Endothelial cell of umbilical vein (primary cell): ENCODE measurements at regions not wholly inside any gene's neighbourhood (a gene's known extent, or its start where the extent isn't known, plus 50 kb on each side); places are given as distances from the start of the nearest gene placed in this dataset.

Experiments used
- CTCF ChIP-seq, 2 donors: IDR thresholded peaks; 1 replicate in 1 of 2; 2 replicates in 1 of 2; pipeline ENCODE4 v1.5.1; 2011; ENCODE audit warnings: low read length in 2 of 2, mild to moderate bottlenecking in 2 of 2, moderate library complexity in 2 of 2, control low read depth in 1 of 2, inconsistent platforms in 1 of 2, low read depth in 1 of 2; ENCODE audit not compliant: insufficient read depth in 1 of 2; ENCODE audit errors: extremely low read depth in 1 of 2
- POLR2A ChIP-seq: IDR thresholded peaks from 2 replicates; pipeline ENCODE4 v1.6.1; 2012; ENCODE audit warnings: low read depth, mild to moderate bottlenecking, control low read depth, low read length
- POLR2AphosphoS5 ChIP-seq: IDR thresholded peaks from 2 replicates; pipeline ENCODE4 v1.6.1; 2012; ENCODE audit warnings: low read depth, mild to moderate bottlenecking, control low read depth, low read length, moderate library complexity; ENCODE audit not compliant: insufficient read depth

- TF ChIP-seq CTCF (IDR thresholded peaks at IDR 0.05; ENCODE audit: extremely low read depth in 1 of 2, insufficient read depth in 1 of 2, low read depth in 1 of 2, low read length in 2 of 2) (no peak), POLR2A (no peak), POLR2AphosphoS5 (no peak)
Observed at GRCh38 chr19:31164791-31165251, 184.4 kb downstream of the TSHZ3 start.
